Ishikawa (cell line): ENCODE measurements at regions not wholly inside any gene's neighbourhood (a gene's known extent, or its start where the extent isn't known, plus 50 kb on each side); places are given as distances from the start of the nearest gene placed in this dataset.

Source experiments
- CEBPB ChIP-seq: IDR thresholded peaks from 2 replicates; pipeline ENCODE4 v1.6.1; 2012
- EP300 ChIP-seq: IDR thresholded peaks from 2 replicates; pipeline ENCODE4 v1.6.1; 2012; ENCODE audit warnings: borderline replicate concordance
- TAF1 ChIP-seq: IDR thresholded peaks from 2 replicates; pipeline ENCODE4 v1.6.1; 2012; ENCODE audit warnings: low read depth, mild to moderate bottlenecking
- TCF12 ChIP-seq: IDR thresholded peaks from 2 replicates; pipeline ENCODE4 v1.6.1; 2012; ENCODE audit warnings: low read depth
- USF1 ChIP-seq: IDR thresholded peaks from 2 replicates; pipeline ENCODE4 v1.6.1; 2012

DNA sequence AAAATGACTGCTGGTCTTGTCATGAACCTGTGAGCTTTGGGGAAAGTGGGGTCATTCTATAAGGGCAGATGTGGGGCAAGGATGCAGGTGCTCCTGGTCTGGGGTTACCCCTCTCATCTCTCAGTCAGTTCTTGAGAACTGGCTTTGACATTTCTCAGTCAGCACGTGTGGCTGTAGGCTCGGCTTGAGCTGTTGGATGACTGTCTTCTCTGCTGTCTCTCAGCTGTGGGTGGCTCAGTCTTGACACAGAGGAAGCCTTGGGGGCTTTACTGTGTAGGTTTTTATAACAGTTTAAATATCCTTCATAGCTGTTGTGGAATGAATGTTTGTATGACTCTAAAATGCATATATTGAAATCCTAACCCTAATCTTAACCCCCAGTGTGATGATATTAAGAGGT is 296.4 kb upstream of the CELF4 start:
- TF ChIP-seq TCF12 (no peak), TAF1 (no peak), CEBPB (no peak), EP300 (no peak), USF1 (no peak)
